GM18499 (cell line): ENCODE measurements at regions not wholly inside any gene's neighbourhood (a gene's known extent, or its start where the extent isn't known, plus 50 kb on each side); places are given as distances from the start of the nearest gene placed in this dataset.
"Not testable (repeated sequence)": the region's sequence is repeated elsewhere in the genome, so short reads cannot be mapped to it uniquely, and the experiment has no call there.

Source experiments
- ATAC-seq: cut with Tn5 transposase; IDR thresholded peaks from one replicate; pipeline ENCODE4 v1.9.1; 2021; ENCODE audit warnings: moderate number of reproducible peaks; ENCODE audit not compliant: insufficient read depth, unreplicated experiment

DNA sequence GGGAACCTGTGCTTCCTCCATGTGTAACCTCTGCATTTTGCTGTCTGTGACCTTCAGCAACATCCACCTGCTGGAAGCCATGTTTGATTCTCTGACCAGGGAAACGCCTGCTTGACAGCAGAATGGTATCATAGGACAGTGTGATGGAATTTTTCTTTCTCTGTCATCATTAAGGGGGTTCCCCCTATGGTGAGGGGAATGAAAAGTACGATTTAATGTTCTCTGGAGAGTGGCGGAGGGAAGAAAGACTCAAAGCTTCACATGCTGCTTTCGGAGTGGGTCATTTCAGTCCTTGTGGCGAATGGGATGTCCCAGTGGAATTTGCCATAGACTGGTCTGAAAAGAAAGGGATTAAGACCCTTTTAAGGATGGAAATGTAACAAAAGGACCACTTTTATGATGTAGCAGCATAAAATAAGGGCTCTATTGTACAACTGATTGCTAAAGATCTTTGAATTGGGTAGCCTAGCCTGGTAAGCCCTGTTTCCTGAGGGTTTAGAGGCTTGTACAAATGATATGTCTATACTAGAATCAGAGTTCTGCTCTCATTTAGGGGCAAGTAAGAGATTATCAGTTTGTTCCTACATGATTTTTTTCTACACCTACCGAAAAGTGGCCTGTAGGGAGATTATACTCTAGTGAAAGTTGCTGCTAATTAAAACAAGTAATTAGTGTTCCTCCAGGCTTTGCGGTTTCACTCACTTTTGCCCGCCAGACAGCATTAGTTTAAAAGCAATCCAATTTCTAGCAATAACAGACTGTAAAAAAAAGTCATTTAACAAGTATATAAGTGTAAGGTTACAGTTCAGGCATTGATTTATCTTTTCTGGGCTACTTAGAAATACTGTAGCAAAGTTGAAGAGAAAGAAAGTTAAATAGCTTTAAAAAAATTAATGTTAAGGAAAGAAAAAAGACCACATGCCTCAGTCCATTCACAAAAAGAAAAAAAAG lies 904.5 kb downstream of the NR2F1-AS1 start:
- no peak for ATAC-seq

DNA sequence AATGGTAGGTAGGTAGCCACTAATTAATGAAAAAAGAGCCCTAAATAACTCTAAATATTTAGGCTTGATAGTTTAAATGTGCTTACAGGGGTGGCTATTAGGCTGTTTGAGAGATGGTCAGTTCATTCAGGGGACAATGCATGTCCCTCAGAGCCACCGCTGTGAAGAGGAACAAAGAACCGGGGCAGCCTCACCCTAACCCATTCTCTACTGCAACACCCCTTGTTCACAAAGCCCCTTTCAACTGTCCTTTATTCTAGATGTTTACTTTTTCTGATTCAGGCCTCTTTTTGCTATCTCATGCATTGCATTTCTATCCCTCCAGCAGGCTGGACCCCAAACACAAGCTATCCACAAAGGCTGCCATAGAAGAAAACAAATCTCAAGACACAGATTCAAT lies 906.7 kb downstream of the NR2F1-AS1 start:
- no peak for ATAC-seq

DNA sequence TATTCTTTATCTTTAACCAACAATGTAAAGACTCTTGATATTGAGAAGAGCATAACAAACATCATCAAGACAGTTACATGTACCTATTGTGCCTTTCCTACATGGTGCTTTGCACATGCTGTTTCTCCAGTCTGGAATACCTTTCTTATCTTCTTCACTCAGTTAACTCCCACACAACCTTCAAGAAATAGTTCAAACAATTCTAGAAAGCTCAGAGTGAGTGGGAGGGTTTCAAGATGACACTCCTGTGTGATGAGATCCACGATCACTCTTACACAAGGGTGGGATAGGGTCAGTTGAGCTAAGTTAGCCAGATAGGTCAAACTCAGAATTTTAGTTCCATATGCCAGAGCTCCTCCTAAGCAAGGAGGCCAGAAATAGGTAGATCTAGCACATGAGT lies 915.5 kb downstream of the NR2F1-AS1 start:
- no peak for ATAC-seq

DNA sequence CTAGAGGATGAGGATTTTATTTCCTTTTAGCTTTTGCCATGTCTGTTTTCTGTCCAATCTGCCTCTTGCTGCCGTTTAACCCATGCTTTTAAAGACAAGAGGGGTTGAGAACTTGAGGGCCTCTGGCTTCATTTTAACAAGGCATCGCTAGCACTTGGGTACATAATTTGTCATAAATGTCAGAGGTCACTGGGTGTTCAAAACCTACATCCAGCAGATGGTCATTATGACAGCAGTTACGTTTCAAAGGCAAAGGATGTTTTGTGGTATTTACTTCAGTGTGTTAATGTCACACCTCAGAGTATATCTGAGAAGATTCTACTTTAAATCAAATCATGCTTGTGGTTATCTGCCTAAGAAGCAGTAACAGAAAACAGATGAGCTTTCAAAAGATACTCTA lies 918.3 kb downstream of the NR2F1-AS1 start:
- ATAC-seq: no peak

DNA sequence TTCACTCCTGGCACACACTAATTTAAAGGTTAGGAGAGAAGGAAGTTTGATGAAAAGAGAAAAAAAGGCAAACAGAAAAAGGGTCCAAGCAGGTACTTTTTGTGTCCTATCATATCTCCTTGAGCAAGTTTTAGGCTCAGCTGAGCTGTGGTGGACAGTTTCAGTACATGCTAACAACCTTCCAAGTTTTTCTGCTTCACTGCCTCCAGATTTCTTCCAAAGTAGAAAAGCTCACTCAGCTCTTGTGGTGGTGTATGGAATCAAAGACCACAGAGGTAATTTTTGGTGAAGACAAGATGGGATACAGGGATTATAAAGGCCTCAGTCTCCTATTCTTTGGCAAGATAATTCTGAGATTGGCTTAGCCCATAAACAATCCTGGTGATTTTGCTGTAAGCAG lies 921.8 kb downstream of the NR2F1-AS1 start:
- no peak for ATAC-seq

DNA sequence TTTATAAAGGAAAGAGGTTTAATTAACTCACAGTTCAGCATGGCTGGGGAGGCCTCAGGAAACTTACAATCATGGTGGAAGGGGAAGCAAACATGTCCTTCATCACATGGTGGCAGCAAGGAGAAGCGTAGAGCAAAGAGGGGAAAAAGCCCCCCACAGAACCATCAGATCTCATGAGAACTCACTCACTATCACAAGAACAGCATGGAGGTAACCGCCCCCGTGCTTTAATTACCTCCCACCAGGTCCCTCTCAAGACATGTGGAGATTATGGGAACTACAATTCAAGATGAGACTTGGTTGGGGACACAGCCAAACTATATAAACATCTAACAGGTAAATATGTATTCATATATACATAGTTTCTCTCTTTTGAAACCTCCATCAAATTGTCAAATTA lies 926.4 kb downstream of the NR2F1-AS1 start:
- not testable (repeated sequence) for ATAC-seq

DNA sequence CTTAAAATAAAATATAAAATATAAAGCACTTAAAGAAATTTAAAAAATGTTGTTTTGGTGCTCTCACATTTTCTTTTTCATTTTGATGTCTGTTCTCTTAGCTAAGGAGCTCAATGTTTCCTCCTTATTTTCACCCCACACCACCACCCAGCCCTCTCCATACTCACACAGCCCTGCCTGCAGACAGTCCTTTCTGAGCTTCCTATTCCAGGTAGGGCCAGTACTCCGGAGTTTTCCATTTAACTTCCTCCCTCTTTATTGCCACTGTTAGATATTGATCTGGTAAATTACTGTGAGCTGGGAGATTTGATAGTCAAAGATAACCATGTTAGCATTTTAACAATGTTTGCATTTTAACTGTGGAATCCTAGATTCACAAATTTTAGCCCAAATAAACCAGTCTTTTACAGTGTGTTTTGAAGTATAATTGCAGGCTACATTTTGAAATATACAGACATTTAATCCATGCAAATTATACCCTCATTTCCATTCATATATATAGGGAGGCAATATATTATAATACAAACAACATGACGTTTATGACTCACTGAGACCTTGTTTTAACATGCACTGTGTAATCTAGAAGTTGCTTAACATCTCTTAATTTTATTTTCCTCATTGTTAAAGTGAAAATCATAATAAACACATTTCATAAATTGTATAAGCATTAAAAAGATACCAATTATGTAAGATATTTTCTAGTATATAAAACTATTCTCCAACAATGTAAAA lies 927.1 kb downstream of the NR2F1-AS1 start:
- ATAC-seq: no peak

DNA sequence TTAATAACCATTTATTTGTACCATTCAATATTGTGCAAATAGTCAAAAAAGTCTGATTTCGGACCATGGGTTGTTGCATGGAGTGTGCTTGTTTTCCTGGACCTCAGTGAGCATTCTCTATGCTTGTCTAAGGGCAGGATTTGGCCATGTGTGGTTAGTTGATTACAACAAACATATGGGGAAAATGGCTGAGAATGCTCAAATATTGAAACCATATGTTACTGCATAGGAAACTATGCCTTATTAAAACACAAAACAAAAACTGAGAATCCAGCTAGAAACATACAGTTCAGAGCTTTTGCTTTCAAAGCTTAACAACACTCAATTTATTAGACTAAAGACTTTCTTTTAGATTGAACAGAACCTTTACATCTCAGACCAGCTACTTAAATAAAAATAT lies 928.3 kb downstream of the NR2F1-AS1 start:
- ATAC-seq: no peak

DNA sequence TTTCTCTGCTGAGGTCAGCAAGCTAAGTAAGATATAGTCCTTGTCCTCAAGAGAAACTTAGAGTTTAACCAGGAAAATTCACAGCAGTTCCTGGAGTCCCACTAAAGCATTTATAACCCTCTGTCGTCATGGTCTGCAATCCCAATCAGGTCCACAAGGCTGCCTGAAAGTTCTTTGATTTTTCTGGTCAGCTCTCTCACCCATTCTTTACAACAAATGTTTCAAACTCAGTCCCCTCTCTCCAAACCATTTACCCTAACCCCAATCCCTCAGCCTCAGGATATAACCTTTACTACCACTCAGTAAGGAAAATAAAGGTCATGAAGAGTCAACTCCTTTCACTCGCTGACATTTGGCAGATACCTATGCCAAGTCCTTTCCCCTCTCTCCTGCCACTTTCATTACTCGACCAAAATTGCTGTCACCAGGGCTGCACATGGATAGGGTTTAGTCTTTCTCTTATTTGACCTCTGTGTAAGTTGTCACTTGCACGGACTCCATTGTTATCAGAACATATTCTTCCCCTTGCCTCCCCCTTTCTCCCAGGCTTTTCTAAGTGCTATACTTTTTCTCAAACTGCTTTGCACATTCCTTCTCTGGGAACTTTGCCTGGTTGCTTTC lies 936.6 kb downstream of the NR2F1-AS1 start:
- ATAC-seq: no peak

DNA sequence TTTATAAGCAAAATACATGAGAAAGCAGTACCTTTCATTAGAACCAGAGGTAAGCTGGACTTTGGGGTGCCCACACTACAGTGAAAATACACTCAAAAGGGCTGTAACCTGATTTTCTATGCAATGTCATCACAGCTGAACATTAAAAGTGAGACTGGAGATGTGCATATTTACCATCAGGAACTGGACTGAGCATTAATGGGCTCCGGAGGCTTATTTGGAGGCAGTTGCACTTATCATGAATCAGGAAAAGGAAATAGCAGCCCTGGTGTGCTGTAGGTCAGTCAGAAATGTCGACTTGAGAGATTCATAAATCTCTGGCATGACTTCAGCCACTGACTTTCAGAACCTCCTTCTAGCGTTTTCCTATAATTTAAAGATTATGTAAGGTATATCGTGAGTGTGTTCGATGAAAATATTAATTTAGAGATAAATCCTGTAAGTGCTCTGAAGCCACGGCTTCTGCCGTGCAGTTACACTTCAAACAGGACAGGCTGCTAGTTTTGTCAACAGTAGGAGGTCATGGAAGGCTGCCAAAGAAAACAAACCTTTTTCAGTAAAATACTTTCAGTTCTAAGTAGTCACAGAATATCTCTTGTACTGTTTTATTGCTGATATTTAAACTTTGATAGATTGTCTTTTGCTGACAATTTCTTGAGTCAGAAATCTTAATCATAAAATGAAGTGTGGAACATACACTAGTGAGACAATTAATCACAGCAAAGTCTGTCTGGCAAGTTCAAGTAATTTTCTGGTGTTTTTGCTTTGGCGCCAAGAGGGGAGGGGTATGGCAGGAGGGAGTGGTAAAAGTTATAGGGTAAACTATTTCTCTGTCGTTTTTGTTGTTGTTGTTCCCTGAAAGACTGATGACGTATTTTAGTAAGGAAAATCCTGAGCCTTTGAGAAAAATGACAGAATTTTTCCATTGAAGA lies 939.7 kb downstream of the NR2F1-AS1 start:
- ATAC-seq: no peak

DNA sequence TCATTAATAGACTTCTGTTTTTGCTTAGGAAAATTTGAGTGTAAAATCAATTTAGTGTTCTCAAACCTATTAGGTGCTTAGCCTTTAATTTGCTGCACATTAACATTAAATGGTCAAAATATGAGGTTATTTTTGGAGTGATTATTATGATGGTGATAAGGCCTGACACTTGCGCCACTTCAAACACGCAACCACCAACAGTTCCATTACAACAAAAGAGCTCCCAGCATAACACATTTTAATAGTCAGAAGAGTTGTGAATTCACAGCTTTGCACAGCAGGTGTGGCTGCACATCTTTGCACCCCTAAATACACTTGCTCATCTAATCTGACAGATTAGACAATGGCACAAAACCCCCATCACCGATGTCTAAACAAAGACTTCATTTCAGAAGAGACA lies 940.7 kb downstream of the NR2F1-AS1 start:
- no peak for ATAC-seq

DNA sequence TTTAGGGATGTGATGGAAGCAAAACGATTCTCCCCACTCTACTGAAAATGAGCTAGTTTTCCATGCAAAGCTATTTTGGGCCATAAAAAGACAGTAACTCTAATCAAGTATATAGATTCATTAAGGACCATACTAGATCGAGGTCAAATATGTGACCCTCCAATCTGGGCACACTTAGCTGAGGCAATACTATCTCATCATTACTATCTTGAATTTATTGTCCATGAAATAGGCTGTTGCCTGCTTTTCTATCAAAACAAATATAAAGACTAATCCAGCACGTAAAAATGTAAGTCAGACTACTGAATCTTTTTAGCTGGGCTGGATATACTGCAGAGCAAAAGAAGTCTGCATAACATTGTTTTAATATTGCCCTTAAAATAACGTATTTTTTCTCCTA lies 943.1 kb downstream of the NR2F1-AS1 start:
- no peak for ATAC-seq

DNA sequence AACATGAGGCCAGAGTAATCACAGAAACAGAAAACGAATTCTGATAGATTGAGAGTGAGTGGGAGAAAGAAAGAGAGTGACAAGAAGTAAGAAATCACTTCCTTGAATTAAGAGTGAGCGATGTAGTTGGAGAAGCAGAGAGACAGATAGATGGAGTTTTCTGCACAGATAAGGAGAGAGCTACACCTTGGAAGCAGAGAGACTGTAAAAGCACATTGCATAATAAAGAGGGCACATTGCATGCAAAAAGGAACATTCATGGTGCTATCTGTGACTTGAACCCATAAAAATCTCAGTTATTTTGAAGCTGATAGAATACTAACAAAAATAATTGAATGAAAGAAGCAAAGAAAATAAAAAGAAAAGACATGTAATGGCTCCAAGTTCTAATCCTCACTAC lies 943.8 kb downstream of the NR2F1-AS1 start:
- no peak for ATAC-seq

DNA sequence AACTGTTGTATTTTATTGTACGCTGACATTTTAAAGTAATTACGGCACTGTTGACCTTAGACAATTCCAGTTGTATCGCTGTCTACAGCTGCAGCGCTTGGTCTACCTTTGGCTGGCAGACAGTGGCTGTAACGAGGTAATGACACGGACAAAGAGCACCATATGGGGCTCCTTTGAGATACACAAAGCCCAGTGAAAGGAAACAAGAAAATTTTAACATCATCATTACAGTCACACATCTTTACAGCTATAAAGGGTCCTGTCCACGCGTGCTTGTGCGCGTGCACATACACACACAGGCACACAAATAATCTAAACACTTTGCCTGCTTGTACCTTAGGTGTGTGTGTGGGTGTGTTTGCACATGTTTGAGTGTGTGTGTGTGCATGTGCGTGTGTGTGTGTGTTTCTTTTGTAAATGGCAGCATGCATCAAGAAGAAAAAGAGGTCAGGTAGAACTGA lies 946.0 kb downstream of the NR2F1-AS1 start:
- ATAC-seq: no peak

DNA sequence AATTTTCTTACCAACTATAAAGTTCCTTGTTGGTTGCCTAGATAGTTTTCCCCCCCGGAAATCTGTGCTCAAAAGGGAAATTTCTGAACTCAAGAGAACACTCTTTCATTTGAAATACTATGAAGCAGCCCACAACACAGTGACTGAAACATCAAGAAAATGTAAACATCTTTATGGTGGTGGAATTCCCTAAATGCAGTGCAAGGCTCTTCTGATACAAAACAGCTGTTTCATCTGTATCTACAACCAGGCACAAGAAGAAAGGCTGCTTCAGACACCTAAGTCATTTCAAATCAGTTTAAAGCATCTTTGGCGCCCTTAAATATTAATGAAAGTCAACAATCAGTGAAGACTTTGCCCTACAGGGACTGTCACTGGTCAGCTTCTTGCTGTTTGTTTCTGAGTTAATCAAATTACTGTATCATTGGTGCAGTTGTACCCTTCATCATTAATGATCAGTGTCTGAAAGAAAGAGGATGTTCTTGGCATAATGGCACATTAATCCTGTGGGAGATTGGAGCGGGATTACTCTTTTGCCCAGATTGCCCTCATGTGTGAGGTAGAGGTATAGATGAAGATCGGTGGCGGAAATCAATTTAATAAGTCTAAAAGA lies 947.0 kb downstream of the NR2F1-AS1 start:
- no peak for ATAC-seq

DNA sequence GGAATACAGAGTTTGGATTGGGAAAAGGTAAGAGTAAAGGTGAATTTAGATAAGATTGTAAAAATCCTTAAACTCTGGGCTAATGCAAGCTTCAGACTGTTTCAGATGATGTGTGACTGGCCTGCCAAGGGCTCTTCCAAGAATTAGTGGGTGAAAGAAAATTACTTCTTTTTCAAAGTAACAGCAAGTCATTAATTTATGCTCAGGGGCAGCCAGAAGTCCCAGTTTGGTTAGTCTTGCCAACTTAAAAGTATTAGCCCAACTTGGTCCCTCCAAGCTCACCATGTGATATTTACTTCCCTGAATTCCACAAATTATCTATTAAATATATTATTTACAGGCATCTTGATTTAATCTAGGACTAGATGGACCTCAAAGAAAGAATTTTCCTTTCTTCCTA lies 947.8 kb downstream of the NR2F1-AS1 start:
- ATAC-seq: no peak

DNA sequence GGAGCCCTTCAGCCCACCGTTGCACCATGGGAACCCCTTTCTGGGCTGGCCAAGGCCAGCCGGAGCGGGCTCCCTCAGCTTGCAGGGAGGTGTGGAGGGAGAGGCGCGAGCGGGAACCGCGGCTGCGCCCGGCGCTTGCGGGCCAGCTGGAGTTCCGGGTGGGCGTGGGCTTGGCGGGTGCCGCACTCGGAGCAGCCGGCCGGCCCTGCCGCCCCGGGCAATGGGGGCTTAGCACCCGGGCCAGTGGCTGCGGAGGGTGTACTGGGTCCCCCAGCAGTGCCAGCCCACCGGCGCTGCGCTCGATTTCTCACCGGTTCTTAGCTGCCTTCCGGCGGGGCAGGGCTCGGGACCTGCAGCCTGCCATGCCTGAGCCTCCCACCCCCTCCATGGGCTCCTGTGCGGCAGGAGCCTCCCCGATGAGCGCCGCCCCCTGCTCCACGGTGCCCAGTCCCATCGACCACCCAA lies 949.8 kb downstream of the NR2F1-AS1 start:
- ATAC-seq: not testable (repeated sequence)

DNA sequence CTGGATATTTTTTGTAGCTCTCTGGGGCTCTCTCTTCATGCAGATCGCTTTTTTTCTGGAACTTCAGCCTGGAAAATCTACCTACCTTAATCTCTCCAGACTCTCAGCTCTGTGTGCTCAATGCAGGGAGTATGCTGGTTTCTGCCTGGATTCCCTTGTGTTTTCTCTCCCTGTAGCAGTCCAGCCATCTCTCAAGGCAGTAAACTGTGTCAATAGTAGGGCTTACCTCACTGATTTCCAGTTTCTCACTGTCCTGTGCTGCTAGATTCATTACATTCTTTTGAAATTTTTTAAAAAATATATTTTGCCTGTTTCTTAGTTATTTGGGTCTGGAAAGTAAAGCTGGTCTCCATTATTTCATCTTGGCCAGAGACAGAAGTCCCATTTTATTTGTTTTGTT lies 951.4 kb downstream of the NR2F1-AS1 start:
- ATAC-seq: no peak

DNA sequence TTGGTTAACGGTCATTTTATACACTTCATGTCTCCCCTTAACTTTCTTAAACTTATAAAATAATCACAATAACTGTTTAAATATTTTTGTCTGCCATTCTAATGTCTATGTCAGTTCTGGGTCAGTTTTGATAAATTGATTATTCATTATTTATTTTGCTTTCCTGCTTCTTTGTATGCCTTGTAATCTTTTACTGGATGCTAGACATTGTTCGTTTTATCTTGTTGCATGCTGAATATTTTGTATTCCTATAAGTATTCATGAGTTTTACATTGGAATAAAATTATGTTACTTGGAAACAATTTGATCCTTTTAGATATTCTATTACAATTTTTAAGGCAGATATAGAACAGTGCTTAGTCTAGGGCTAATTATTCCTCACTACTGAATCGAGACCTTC lies 952.0 kb downstream of the NR2F1-AS1 start:
- ATAC-seq: no peak
